ENCODE measurements at regions not wholly inside any gene's neighbourhood (a gene's known extent, or its start where the extent isn't known, plus 50 kb on each side); places are given as distances from the start of the nearest gene placed in this dataset.

- no peak for TF ChIP-seq CTCF (IDR thresholded peaks at IDR 0.05)
- TF ChIP-seq POLR2A (IDR thresholded peaks at IDR 0.05), result no peak
Measured at GRCh38 chrX:9355739-9356138, 109.1 kb upstream of the TBL1X start.
